Heart right ventricle (tissue), 16 donors: ENCODE measurements at regions not wholly inside any gene's neighbourhood (a gene's known extent, or its start where the extent isn't known, plus 50 kb on each side); places are given as distances from the start of the nearest gene placed in this dataset.

Source experiments
- ATAC-seq, 8 donors: fragments of 200-7000 bp; cut with Tn5 transposase; one replicate each; pipeline ENCODE4 v1.9.1; 2020; ENCODE audit warnings: mild to moderate bottlenecking in 8 of 8, moderate library complexity in 8 of 8, moderate number of reproducible peaks in 1 of 8
- DNase-seq, 2 donors: peaks; one replicate each; pipeline ENCODE4 v3.0.0-alpha.2; 2020
- H3K27ac ChIP-seq, 10 donors: fragments of 200-600 bp; sonication (generic) in 2 of 10; one replicate each; pipeline versions ENCODE4 v1.5.0 to v1.8.0; 2020 to 2022; ENCODE audit warnings: mild to moderate bottlenecking in 3 of 10
- H3K27me3 ChIP-seq, 7 donors: fragments of 200-600 bp; one replicate each; pipeline ENCODE4 v1.8.0; 2021 to 2022; ENCODE audit warnings: mild to moderate bottlenecking in 2 of 7
- H3K36me3 ChIP-seq, 9 donors: fragments of 200-600 bp; sonication (generic) in 1 of 9; one replicate each; pipeline versions ENCODE4 v1.5.0 to v1.8.0; 2020 to 2022; ENCODE audit warnings: mild to moderate bottlenecking in 2 of 9
- H3K4me1 ChIP-seq, 9 donors: fragments of 200-600 bp; sonication (generic) in 1 of 9; one replicate each; pipeline versions ENCODE4 v1.5.0 to v1.8.0; 2020 to 2022; ENCODE audit warnings: mild to moderate bottlenecking in 4 of 9
- H3K4me3 ChIP-seq, 10 donors: fragments of 200-600 bp; sonication (generic) in 2 of 10; one replicate each; pipeline versions ENCODE4 v1.5.0 to v1.8.0; 2020 to 2022; ENCODE audit warnings: mild to moderate bottlenecking in 7 of 10, moderate library complexity in 2 of 10
- H3K9me3 ChIP-seq, 11 donors: fragments of 200-600 bp in 10 of 11; sonication (generic) in 2 of 11; one replicate each; pipeline versions ENCODE4 v1.5.0 to v1.8.0; 2013 to 2022; ENCODE audit warnings: mild to moderate bottlenecking in 2 of 11, control low read depth in 1 of 11, moderate library complexity in 1 of 11
- CTCF ChIP-seq, 9 donors: fragments of 200-600 bp; sonication (generic) in 2 of 9; IDR thresholded peaks; one replicate each; pipeline versions ENCODE4 v1.5.0 to v1.8.0; 2021 to 2022; ENCODE audit warnings: antibody characterized with exemption in 9 of 9, mild to moderate bottlenecking in 5 of 9, moderate library complexity in 1 of 9
- WGBS, 2 donors: extraction: QIAGEN DNeasy Blood & Tissue Kit; methylation state at CpG; one replicate each; pipeline ENCODE4 v1.1.7; 2013; ENCODE audit warnings: inconsistent platforms in 1 of 2; 5-methylcytosine and 5-hydroxymethylcytosine counted together
- intact Hi-C, 10 donors: fragments of 100-400 bp; cut with DNase I; formaldehyde crosslinking; loops; one replicate each; pipeline versions ENCODE4 v1.11.1 to v1.14.2; 2022
- donor health status: Arrhythmogenic right ventricular cardiomyopathy.
- donor health status: ischemic (EF 13 %, LVEDD 7.1; RV severe dilation, severe dysfunction).
- donor health status: healthy with polysubstance abuse.
- donor health status: DM: no; HTN: yes; CAD: no.
- donor health status: DM: no; HTN: no; CAD: no.
- donor health status: ischemic (EF 25% LVEDD 6.9; RV normal size, moderate dysfunction).
- donor health status: ischemic (EF 25% LVEDD 5.7; RV mildly dilated, moderate dysfunction).
- donor health status: healthy.
- donor health status: DM: yes; HTN: yes; CAD: no.
- donor health status: Ischemic cardiomyopathy.
- donor health status: ischemic (EF 35%, LVEDD 5.7; RV mildly dilated, moderate dysfunction).
- donor health status: nonischemic (EF 11% LVEDD 7.7; RV severe dilation, severe dysfunction).
- donor health status: DM: yes; HTN: yes; CAD: no.
- donor health status: PGD.
- donor health status: ischemic (EF 29% LVEDD 5.4; RV normal size, mild dysfunction).
- donor health status: nonischemic (EF 23%, LVEDD 6.1; RV moderate dilation, normal function).

DNA sequence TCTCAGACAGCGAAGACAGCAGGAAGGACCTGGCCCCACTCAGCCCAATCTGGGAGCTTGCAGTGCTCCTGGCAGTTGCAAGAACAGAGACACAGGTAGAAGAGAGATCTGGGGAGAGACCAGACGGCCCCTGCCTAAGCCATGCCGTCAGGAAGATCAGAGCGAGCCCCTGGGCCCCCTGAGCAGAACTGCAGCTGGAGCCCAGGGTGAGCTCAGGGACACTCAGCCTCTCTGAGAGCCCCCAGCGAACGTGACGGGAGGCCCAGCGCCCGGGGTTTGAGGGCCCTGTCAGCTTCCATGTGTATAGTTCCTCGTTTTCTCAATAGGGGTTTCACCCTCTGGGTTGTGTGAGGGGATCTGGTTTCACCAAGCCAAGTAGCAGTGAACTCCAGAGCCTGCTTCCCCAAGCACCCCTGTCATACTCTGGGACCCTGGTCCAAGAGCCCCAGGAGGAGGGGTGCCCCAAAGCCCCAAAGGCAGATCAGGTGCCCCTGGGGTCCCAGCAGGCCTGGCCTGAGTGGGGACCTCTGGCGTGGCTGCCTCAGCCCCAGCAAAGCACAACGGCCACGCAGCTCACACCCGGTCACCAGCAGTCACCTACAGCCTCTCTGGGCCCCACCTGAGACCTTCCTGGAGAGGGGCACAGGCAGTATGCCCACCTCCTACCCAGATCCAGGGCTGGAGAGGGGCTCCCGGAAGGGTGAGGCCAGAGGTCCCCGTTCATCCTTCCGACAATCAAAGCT lies 431.3 kb upstream of the MYT1L start:
- Histone ChIP-seq H3K36me3 (no peaks in the 10 kb centered on the region), H3K27ac (no peak overlapping the region), H3K27me3 (no peaks in the 10 kb centered on the region), H3K9me3 (peaks cover 0 to 17% (median 6%) of the 10 kb centered on the region in 11 donors), H3K4me3 (no peak overlapping the region), H3K4me1 (peaks cover 0 to 16% (median 0%) of the 10 kb centered on the region in 9 donors)
- no peak for ATAC-seq
- DNase-seq, result no peak
- intact Hi-C loops, result loop anchor here in 1 of 10 donors (10.0 kb wide), 1 partner anchor 108 kb away; no protein-coding TSS in a partner anchor
- 79 to 87% methylated on average over 17 of the region's 17 CpGs for WGBS, 2 donors
- TF ChIP-seq CTCF (IDR thresholded peaks at IDR 0.05), result no peak

DNA sequence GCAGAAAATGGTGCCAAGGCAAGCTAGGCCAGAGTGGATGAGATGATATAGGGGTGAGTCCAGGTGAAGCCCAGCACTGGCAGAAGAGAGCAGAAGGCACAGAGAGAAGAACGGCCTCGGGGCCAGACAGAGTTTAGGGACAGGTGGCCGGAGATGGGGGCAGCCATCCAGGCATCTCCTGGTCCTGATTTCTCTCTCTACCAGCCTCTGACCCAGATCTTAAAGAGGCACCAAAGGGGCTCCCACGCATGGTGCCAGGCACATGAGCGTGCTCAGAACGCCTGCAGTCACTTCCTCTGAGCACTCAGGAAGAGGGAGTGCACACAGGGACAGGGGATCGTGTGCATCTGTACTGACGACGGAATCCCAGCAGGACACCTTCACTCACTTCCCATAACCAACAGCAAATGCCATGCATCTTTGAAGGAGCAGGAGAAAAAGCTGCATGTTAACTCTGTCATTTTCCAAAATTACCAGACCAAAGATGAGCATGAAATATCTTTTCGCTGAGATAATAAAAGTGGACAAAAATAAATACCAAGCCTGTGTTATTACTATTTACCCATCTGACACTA lies 427.8 kb upstream of the MYT1L start:
- WGBS, 2 donors, result 72 to 75% methylated on average over 10 of the region's 10 CpGs
- Histone ChIP-seq H3K4me3 (no peak overlapping the region), H3K4me1 (peaks cover 0 to 12% (median 0%) of the 10 kb centered on the region in 9 donors), H3K36me3 (no peaks in the 10 kb centered on the region), H3K9me3 (peaks cover 0 to 19% (median 6%) of the 10 kb centered on the region in 11 donors), H3K27me3 (no peaks in the 10 kb centered on the region), H3K27ac (no peak overlapping the region)
- ATAC-seq, result peak in 1 of 8 donors; percentile 38
- TF ChIP-seq CTCF (IDR thresholded peaks at IDR 0.05), result no peak
- no peak for DNase-seq
- intact Hi-C loops, result no loop called here

DNA sequence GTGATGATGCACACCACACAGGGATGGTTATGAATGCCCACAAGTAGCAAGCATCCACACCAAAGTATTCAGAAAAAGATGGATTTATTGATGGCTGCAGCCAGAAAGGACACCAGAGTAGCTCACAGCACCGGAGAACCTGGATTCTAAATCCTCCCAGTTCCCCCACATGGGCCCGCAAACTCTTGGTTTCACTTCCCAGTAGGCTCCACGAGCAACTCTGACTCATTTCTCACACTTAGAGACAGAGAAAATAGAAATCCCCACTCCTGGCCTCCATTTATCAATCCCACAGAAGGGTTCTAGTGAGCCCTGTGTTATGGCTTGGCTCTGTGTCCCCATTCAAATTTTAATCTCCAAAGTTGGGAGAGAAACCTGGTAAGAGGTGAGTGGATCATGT lies 426.7 kb upstream of the MYT1L start:
- TF ChIP-seq CTCF (IDR thresholded peaks at IDR 0.05), result no peak
- 66 to 81% methylated on average over 3 of the region's 3 CpGs for WGBS, 2 donors

GRCh38 chr2:2756886-2757285 lies 425.8 kb upstream of the MYT1L start:
- Histone ChIP-seq H3K4me3 (no peak overlapping the region), H3K4me1 (peaks cover 0 to 5% (median 0%) of the 10 kb centered on the region in 9 donors), H3K9me3 (peaks cover 0 to 25% (median 6%) of the 10 kb centered on the region in 11 donors), H3K36me3 (no peaks in the 10 kb centered on the region), H3K27ac (no peak overlapping the region), H3K27me3 (no peaks in the 10 kb centered on the region)
- ATAC-seq (no peak), DNase-seq (no peak)
- 84 to 89% methylated on average over 7 of the region's 7 CpGs for WGBS, 2 donors
- TF ChIP-seq CTCF (IDR thresholded peaks at IDR 0.05), result no peak
- intact Hi-C loops, result no loop called here

More for the DNA sequence above, 426.7 kb upstream of the MYT1L start:
- Histone ChIP-seq H3K36me3 (no peaks in the 10 kb centered on the region), H3K4me3 (no peak overlapping the region), H3K27ac (no peak overlapping the region), H3K27me3 (no peaks in the 10 kb centered on the region), H3K4me1 (peaks cover 0 to 5% (median 0%) of the 10 kb centered on the region in 9 donors), H3K9me3 (peaks cover 0 to 25% (median 6%) of the 10 kb centered on the region in 11 donors)
- intact Hi-C loops, result no loop called here
- DNase-seq (no peak), ATAC-seq (no peak)
